ENCODE measurements at regions not wholly inside any gene's neighbourhood (a gene's known extent, or its start where the extent isn't known, plus 50 kb on each side); places are given as distances from the start of the nearest gene placed in this dataset.

DNA sequence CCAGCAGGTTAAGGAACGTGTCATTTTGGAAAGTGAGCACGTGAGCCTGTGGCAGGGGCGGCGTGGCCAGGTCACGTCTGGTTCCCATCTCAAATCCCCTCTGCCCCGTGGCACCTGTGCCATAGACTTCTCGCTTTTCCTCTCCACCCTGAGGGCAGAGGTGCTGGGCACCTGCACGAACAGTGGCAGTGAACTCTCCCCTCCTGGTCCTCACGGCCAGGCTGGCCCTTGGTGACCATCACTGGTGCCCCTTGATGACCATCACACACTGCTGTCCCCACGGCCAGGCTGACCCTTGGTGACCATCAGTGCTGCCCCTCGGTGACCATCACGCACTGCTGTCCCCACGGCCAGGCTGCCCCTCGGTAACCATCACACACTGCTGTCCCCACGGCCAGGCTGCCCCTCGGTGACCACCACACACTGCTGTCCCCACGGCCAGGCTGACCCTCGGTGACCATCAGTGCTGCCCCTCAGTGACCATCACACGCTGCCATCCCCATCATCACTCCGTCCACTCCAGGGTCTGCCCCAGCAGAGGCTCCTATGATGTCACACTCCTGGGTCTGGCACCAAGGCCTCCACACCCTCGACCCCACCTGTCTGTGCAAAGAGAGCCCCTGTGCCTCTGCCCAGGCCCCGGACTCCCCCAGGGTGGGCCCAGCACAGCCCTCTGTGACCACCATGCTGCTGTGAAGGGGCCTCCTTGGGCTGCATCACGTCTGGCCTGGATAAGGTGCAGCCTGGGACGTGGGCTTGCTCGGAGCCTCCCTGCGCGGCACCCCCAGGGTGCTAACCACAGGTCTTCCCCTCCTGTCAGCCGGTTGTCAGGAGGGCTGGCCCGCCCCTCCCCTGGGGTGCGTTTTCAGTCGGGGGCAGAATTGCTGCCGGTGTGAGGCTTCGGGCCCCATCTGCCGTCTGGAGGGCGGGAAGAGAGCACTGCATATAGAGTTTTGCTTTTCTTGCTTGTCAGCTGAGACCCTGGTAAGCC lies 738.6 kb downstream of the BRD1 start (continued):
- TF ChIP-seq, protein P1, sequence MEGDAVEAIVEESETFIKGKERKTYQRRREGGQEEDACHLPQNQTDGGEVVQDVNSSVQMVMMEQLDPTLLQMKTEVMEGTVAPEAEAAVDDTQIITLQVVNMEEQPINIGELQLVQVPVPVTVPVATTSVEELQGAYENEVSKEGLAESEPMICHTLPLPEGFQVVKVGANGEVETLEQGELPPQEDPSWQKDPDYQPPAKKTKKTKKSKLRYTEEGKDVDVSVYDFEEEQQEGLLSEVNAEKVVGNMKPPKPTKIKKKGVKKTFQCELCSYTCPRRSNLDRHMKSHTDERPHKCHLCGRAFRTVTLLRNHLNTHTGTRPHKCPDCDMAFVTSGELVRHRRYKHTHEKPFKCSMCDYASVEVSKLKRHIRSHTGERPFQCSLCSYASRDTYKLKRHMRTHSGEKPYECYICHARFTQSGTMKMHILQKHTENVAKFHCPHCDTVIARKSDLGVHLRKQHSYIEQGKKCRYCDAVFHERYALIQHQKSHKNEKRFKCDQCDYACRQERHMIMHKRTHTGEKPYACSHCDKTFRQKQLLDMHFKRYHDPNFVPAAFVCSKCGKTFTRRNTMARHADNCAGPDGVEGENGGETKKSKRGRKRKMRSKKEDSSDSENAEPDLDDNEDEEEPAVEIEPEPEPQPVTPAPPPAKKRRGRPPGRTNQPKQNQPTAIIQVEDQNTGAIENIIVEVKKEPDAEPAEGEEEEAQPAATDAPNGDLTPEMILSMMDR (conservative IDR thresholded peaks at IDR 0.05; ENCODE audit: low read depth, low read length), result no peak

Data from IMR-90 (cell line).